ENCODE measurements at regions not wholly inside any gene's neighbourhood (a gene's known extent, or its start where the extent isn't known, plus 50 kb on each side); places are given as distances from the start of the nearest gene placed in this dataset.

DNA sequence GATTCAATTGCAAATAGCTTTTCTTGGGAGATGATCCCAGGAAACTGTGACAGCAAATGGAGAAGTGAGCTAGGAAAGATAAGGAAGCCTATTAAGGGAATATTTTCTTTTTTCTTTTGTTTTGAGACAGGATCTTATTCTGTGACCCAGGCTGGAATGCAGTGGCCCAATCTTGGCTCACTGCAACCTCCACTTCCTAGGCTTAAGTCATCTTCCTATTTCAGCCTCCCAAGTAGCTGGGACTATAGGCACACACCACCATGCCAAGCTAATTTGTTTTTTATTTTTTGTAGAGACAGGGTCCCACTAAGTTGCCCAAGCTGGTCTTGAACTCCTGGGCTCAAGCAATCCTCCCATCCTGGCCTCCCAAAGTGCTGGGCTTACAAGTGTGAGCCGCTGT, 433.7 kb downstream of the RPS6KC1 start:
- TF ChIP-seq, protein P1, sequence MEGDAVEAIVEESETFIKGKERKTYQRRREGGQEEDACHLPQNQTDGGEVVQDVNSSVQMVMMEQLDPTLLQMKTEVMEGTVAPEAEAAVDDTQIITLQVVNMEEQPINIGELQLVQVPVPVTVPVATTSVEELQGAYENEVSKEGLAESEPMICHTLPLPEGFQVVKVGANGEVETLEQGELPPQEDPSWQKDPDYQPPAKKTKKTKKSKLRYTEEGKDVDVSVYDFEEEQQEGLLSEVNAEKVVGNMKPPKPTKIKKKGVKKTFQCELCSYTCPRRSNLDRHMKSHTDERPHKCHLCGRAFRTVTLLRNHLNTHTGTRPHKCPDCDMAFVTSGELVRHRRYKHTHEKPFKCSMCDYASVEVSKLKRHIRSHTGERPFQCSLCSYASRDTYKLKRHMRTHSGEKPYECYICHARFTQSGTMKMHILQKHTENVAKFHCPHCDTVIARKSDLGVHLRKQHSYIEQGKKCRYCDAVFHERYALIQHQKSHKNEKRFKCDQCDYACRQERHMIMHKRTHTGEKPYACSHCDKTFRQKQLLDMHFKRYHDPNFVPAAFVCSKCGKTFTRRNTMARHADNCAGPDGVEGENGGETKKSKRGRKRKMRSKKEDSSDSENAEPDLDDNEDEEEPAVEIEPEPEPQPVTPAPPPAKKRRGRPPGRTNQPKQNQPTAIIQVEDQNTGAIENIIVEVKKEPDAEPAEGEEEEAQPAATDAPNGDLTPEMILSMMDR (IDR thresholded peaks at IDR 0.05): no peak
- Histone ChIP-seq H3K4me1 (no peaks in the 10 kb centered on the region), H3K27me3 (no peaks in the 10 kb centered on the region), H3K27ac (no peak overlapping the region), H3K9me3 (peaks cover 0 to 4% (median 0%) of the 10 kb centered on the region in 11 donors), H3K36me3 (no peaks in the 10 kb centered on the region), H3K4me3 (no peak overlapping the region)
- intact Hi-C loops (cut with DNase I): no loop called here
- ATAC-seq (no peak), DNase-seq (no peak)
- WGBS, 2 donors: 53 to 98% methylated on average over 1 of the region's 1 CpG

DNA sequence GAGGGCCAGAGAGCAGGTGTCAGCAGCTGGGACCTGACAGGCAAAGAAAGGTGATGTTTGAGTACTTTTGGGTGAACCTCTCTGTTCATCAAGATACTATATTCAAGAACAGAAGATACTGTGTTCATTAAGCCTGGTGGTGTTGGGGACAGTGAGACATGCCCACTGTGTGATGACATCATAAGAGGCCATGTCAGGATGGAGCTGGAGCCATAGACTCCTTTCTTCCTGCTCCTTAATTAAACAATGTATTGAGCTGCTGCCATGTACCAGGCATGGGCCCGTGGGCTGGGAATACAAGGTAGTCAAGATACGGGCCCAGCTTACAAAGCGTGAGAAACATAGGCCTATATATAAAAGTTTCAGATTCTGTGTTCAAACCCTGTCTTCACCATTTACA, 435.4 kb downstream of the RPS6KC1 start:
- no peak for ATAC-seq
- no peak for DNase-seq
- Histone ChIP-seq H3K9me3 (no peaks in the 10 kb centered on the region), H3K4me3 (no peak overlapping the region), H3K4me1 (no peaks in the 10 kb centered on the region), H3K27me3 (no peaks in the 10 kb centered on the region), H3K27ac (no peak overlapping the region), H3K36me3 (no peaks in the 10 kb centered on the region)
- WGBS, 2 donors: 56 to 78% methylated on average over 3 of the region's 3 CpGs
- intact Hi-C loops (cut with DNase I): no loop called here
- TF ChIP-seq, protein P1 (IDR thresholded peaks at IDR 0.05): no peak

DNA sequence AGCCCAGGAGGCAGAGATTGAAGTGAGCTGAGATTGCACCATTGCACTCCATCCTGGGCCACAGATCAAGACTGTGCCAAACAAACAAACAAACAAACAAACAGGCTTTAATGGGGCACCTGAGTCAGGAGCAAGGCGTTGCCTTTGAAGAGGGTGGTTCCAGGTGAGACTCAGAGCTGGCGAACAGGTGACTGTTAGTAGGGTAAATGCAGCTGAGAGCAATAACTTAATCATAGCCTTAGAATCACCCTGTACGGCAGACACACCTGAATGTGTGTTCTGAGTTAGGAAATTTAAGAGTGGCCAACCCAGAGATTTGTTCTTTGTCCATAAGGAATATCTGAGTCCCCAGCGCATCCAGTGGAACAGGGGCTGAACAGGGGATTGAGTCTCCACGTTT, 440.4 kb downstream of the RPS6KC1 start:
- DNase-seq (no peak), ATAC-seq (no peak)
- WGBS, 2 donors: 82 to 83% methylated on average over 5 of the region's 5 CpGs
- H3K36me3 ChIP-seq: no peaks in the 10 kb centered on the region
- H3K4me3 ChIP-seq: no peak overlapping the region
- no peaks in the 10 kb centered on the region for H3K9me3 ChIP-seq
- intact Hi-C loops (cut with DNase I): no loop called here
- H3K27me3 ChIP-seq: peaks cover 0 to 4% (median 0%) of the 10 kb centered on the region in 7 donors
- TF ChIP-seq, protein P1 (IDR thresholded peaks at IDR 0.05): no peak
- no peaks in the 10 kb centered on the region for H3K4me1 ChIP-seq
- no peak overlapping the region for H3K27ac ChIP-seq

DNA sequence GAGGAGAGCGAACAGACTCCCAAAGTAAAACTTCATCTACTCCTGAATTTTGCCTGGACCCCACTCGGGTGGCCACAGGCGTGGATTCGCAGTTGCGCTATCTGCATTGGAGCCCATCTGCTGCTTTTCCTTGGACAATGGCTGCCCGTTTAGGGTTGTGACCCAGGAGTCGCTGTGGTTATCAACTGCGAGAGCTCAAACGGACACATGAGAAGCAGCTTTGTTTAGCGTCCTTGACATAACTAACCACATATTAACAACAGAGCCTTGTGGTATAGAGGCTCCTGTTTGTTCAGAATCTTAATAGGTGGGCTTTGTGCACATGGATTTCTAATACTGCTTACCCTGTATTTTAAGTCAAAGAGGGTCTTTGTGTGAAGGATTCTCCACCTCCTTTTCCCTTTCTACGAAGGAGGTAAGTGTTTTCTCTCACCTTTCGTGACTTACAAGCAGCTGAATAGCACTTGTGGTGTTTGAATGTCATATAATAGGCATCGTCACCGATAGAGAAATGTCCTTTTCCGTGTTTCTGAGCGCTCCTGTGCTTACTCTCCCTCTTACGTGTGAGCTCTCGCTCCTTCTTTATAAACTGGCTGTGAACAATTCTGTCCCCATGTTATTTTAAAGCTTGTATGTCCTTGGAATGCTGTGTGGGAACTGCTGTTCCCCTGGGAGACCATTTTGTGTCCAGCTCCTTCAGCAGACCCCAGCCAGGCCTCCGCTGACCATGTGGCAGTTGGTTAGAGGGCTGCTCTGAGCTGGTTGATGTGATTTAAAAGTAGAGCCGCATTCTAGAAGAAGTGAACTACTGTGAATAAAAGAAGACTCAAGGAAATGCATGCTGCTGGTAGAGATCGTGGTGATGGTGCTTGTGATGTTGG, 441.4 kb downstream of the RPS6KC1 start:
- Histone ChIP-seq H3K27ac (no peak overlapping the region), H3K4me3 (no peak overlapping the region), H3K9me3 (no peaks in the 10 kb centered on the region), H3K27me3 (peaks cover 0 to 4% (median 0%) of the 10 kb centered on the region in 7 donors), H3K36me3 (no peaks in the 10 kb centered on the region), H3K4me1 (no peaks in the 10 kb centered on the region)
- ATAC-seq: no peak
- 80% methylated on average over 21 of the region's 21 CpGs for WGBS, 2 donors
- intact Hi-C loops (cut with DNase I): no loop called here
- TF ChIP-seq, protein P1 (IDR thresholded peaks at IDR 0.05): no peak
- no peak for DNase-seq
